GM12801 (cell line): ENCODE measurements at regions not wholly inside any gene's neighbourhood (a gene's known extent, or its start where the extent isn't known, plus 50 kb on each side); places are given as distances from the start of the nearest gene placed in this dataset.

Experiments
- TF ChIP-seq, protein P1 (sequence below): IDR thresholded peaks from one replicate; pipeline ENCODE4 v1.5.1; 2011; ENCODE audit warnings: control low read depth; ENCODE audit not compliant: insufficient read length; ENCODE audit errors: extremely low read depth

DNA sequence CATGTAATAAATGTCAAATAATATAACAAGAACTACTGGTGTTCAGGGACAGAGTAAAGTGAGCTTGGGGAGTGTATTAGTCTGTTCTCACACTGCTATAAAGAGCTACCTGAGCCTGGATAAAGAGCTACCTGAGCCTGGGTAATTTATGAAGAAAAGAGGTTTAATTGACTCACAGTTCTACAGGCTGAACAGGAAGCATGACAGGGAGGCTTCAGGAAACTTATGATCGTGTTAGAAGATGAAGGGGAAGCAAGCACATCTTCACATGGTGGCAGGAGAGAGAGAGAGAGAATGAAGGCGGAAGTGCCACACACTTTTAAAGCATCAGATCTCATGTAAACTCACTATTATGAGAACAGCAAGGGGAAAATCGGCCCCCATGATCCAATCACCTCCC lies 205.9 kb downstream of the CTH start:
- TF ChIP-seq, protein P1, sequence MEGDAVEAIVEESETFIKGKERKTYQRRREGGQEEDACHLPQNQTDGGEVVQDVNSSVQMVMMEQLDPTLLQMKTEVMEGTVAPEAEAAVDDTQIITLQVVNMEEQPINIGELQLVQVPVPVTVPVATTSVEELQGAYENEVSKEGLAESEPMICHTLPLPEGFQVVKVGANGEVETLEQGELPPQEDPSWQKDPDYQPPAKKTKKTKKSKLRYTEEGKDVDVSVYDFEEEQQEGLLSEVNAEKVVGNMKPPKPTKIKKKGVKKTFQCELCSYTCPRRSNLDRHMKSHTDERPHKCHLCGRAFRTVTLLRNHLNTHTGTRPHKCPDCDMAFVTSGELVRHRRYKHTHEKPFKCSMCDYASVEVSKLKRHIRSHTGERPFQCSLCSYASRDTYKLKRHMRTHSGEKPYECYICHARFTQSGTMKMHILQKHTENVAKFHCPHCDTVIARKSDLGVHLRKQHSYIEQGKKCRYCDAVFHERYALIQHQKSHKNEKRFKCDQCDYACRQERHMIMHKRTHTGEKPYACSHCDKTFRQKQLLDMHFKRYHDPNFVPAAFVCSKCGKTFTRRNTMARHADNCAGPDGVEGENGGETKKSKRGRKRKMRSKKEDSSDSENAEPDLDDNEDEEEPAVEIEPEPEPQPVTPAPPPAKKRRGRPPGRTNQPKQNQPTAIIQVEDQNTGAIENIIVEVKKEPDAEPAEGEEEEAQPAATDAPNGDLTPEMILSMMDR, result no peak

DNA sequence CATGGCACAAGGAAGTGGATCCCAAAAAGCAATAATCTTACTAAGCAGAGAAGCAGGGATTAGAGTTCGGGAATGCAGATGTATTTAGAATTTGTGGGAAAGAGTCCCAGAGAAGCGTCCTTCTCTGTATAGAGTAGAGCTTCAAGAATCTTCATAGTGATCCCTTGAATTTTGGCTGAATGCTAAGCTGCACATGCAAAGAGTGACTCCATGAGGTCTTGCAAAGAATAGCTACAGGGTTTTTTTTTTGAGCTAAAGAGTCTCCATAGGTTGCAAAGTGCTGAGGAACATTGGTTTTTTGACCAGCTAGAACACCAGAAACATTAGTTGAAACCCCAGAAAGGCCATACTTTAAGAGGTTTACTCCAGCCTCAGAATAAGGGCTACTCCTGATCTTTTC lies 206.7 kb downstream of the CTH start:
- TF ChIP-seq, protein P1, result no peak

DNA sequence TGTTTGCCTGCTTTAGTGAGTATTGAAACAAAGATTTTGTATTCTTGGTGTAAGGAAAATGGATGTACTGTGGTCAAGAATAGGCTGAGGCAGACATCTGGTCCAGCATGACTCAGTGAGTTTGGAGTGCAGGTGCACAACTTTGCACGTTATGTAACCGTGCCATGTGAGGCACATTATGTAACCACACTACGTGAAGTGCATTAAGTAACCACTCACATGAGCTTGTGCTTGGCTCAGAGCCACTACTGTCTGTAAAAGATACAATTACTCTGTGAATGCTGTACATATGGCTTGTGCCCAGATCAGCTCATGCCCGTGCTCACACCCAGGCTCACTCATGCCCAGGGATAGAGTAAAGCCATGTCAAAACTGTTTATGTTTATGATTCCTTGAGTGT lies 216.8 kb downstream of the CTH start:
- TF ChIP-seq, protein P1, result no peak

DNA sequence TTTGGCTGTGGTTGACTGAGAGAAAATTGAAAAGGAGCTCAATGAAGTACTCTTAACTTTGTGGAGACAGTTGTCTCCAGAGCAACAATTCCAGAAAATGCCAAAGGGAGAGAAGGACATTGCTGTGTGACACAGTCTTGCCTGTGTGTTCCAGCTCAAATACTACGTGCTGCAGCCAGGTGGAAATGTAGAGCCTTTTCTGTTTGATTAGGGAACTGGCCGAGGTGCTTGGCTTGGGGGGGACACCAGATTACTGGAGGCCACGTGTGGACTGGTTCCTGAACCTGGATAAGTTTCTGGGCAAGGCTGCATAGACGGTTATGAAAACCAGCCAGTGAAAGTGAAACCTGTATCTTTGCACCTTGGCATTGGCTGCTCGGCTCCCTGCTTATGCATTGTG lies 217.9 kb downstream of the CTH start:
- TF ChIP-seq, protein P1, result no peak

DNA sequence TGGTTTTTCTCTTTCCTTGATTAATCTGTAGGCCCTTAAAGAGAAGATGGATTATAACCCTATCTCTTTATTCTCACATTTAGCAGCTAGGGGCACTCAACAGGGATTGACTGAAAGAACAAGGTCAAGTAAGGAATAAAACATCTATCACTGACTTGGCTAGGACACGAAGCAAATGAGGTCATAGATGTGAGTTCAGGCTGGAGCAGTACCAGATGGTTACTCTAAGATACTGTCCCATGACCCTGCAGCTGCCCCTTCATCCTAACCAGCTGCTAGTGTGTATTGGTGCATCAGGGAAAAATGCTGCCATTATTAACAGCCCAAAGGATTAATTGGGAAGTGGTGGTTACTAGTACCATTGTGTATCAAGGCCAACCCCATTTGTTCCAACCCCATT lies 221.9 kb downstream of the CTH start:
- TF ChIP-seq, protein P1, result no peak

DNA sequence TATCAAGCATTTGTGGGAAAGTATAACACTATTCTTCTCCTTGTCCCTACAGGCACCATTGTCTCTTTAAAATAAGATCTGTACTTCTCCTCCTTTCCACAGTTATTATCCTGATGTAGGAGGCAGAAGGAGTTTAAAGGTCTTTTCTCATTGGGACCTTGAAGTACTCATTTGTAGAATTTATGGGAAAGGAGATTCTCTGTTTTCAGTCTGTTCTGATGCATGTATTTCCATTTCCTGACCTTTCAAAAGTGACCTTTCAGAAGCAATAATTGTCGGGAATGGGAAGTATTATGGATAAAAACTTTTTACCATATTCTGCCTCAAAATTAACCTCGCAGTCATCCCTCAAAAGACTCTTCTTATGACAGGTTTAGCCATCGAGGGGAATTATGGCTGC lies 224.8 kb downstream of the CTH start:
- TF ChIP-seq, protein P1, result no peak

DNA sequence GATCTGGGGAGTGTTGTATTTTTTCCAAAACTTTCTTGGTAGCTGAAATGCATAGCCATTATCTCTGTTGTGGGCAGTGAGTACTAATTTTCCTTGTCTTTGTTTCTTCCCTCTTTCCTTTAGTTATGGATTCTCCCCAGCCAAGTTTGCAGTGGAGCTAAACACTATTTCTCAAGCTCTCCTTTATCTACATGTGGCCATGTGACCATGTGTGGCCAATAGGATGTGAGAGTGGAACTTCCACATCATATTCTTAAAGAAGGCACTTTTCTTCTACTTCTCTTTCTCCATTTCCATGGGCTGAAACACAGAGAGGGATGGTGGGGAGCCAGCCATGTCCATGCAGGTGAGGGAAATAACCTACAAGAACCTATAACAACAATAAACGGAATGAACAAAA lies 230.8 kb downstream of the CTH start:
- TF ChIP-seq, protein P1, result no peak

DNA sequence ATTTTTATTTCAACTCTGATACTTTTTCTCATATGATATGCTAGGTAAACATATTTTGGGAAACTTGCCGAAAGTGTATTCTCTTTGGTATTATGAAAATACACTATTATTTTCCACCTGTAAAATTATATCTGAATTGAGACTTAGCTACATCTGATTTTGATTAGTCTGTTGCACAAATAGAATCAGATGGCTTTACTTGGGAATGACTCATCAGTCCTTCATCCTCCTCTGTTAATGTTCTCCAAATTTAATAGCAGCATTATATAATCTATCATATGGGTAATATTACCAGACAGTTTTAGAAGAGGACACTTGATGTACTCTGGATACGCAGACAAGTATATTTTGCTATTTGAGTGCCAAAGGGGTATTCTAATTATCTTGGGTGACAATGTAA lies 245.3 kb downstream of the CTH start:
- TF ChIP-seq, protein P1, result no peak
